HuH-7.5 (cell line): ENCODE measurements at regions not wholly inside any gene's neighbourhood (a gene's known extent, or its start where the extent isn't known, plus 50 kb on each side); places are given as distances from the start of the nearest gene placed in this dataset.
"Not testable (repeated sequence)": the region's sequence is repeated elsewhere in the genome, so short reads cannot be mapped to it uniquely, and the experiment has no call there.

Source experiments
- DNase-seq: peaks from one replicate; pipeline ENCODE4 v3.0.0; 2011; ENCODE audit warnings: low spot score

GRCh38 chr4:166153548-166153947 is 280.5 kb downstream of the TLL1 start:
- no peak for DNase-seq

GRCh38 chr4:166162327-166162726 is 289.3 kb downstream of the TLL1 start:
- no peak for DNase-seq

- DNase-seq = peak; percentile 11
Observed at GRCh38 chr4:166165829-166166420, 292.9 kb downstream of the TLL1 start.

GRCh38 chr4:166169111-166169510 is 296.1 kb downstream of the TLL1 start:
- DNase-seq = no peak

GRCh38 chr4:166172619-166173018 is 299.6 kb downstream of the TLL1 start:
- no peak for DNase-seq

- no peak for DNase-seq
Observed at GRCh38 chr4:166174717-166175490, 301.9 kb downstream of the TLL1 start.

- DNase-seq = no peak
Observed at GRCh38 chr4:166182145-166182544, 309.1 kb downstream of the TLL1 start.

- no peak for DNase-seq
Observed at GRCh38 chr4:166195101-166195500, 322.1 kb downstream of the TLL1 start.

- no peak for DNase-seq
Observed at GRCh38 chr4:166197166-166197565, 324.1 kb downstream of the TLL1 start.

- no peak for DNase-seq
Observed at GRCh38 chr4:166198041-166198440, 325.0 kb downstream of the TLL1 start.

GRCh38 chr4:166198516-166199310 is 325.7 kb downstream of the TLL1 start:
- no peak for DNase-seq

GRCh38 chr4:166202991-166203390 is 330.0 kb downstream of the TLL1 start:
- DNase-seq = no peak

GRCh38 chr4:166212326-166212725 is 339.3 kb downstream of the TLL1 start:
- not testable (repeated sequence) for DNase-seq

- DNase-seq = no peak
Observed at GRCh38 chr4:166222271-166222670, 349.2 kb downstream of the TLL1 start.

GRCh38 chr4:166228112-166228511 is 355.1 kb downstream of the TLL1 start:
- DNase-seq = no peak

- no peak for DNase-seq
Observed at GRCh38 chr4:166229799-166230198, 356.8 kb downstream of the TLL1 start.

- no peak for DNase-seq
Observed at GRCh38 chr4:166230841-166231240, 357.8 kb downstream of the TLL1 start.

GRCh38 chr4:166239354-166239753 is 366.3 kb downstream of the TLL1 start:
- no peak for DNase-seq

GRCh38 chr4:166252487-166253402 is 379.7 kb downstream of the TLL1 start:
- DNase-seq = no peak

GRCh38 chr4:166257276-166257675 is 384.2 kb downstream of the TLL1 start:
- no peak for DNase-seq

GRCh38 chr4:166257891-166258290 is 384.9 kb downstream of the TLL1 start:
- DNase-seq = no peak

GRCh38 chr4:166259081-166259480 is 386.0 kb downstream of the TLL1 start:
- no peak for DNase-seq
